ENCODE measurements at regions not wholly inside any gene's neighbourhood (a gene's known extent, or its start where the extent isn't known, plus 50 kb on each side); places are given as distances from the start of the nearest gene placed in this dataset.

DNA sequence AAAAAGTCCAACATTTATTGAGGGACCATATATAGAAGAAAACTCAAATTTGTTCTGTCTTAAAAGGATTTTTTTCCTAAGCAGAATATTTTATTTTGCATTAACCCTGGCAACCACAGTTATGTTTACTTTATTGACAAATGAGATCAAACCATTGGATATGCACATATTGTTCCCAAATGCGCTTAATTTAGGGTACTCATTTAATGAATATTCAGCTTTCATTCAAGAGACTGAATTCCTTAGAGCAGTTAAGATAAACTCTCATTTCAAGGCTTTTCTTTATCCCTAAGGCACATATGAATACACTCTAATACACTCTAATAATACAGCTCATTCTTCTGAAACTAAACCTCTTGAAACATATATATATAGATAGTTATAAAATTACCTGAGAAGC is 150.2 kb downstream of the HMHB1 start:
- Histone ChIP-seq H3K27ac (ENCODE audit: low read depth in 1 of 2, low read length in 2 of 2) (no peak overlapping the region), H4K20me1 (ENCODE audit: insufficient read depth, low read length) (no peaks in the 10 kb centered on the region), H3K9ac (ENCODE audit: insufficient read depth, low read length, poor library complexity, severe bottlenecking) (no peak overlapping the region), H3K79me2 (ENCODE audit: insufficient read depth, low read length) (no peaks in the 10 kb centered on the region), H3K36me3 (replicated peaks in 1 of 2; ENCODE audit: control insufficient read depth in 1 of 2, insufficient read depth in 2 of 2, low read length in 2 of 2) (no peaks in the 10 kb centered on the region), H3K27me3 (ENCODE audit: control insufficient read depth in 2 of 2, insufficient read depth in 2 of 2, low read length in 2 of 2) (no peaks in the 10 kb centered on the region), H2AFZ (ENCODE audit: insufficient read depth, low read depth, low read length, poor library complexity, severe bottlenecking) (no peak overlapping the region), H3K4me3 (replicated peaks in 1 of 3; ENCODE audit: low read depth in 2 of 3, low read length in 3 of 3) (no peak overlapping the region), H3K4me2 (replicated peaks; ENCODE audit: extremely low read depth, low read length, poor library complexity, severe bottlenecking) (no peak overlapping the region), H3K9me3 (replicated peaks in 1 of 2; ENCODE audit: control insufficient read depth in 1 of 2, insufficient read depth in 1 of 2, low read length in 2 of 2) (no peaks in the 10 kb centered on the region), H3K4me1 (ENCODE audit: control insufficient read depth in 1 of 2, insufficient read depth in 2 of 2, low read length in 2 of 2) (no peaks in the 10 kb centered on the region)
- intact Hi-C loops (cut with micrococcal nuclease) = no loop called here
- TF ChIP-seq, protein P1, sequence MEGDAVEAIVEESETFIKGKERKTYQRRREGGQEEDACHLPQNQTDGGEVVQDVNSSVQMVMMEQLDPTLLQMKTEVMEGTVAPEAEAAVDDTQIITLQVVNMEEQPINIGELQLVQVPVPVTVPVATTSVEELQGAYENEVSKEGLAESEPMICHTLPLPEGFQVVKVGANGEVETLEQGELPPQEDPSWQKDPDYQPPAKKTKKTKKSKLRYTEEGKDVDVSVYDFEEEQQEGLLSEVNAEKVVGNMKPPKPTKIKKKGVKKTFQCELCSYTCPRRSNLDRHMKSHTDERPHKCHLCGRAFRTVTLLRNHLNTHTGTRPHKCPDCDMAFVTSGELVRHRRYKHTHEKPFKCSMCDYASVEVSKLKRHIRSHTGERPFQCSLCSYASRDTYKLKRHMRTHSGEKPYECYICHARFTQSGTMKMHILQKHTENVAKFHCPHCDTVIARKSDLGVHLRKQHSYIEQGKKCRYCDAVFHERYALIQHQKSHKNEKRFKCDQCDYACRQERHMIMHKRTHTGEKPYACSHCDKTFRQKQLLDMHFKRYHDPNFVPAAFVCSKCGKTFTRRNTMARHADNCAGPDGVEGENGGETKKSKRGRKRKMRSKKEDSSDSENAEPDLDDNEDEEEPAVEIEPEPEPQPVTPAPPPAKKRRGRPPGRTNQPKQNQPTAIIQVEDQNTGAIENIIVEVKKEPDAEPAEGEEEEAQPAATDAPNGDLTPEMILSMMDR (IDR thresholded peaks at IDR 0.05) = no peak
- H3K36me3 Mint-ChIP-seq = no peaks in the 10 kb centered on the region
- H3K9me3 Mint-ChIP-seq = peaks cover 0 to 4% (median 0%) of the 10 kb centered on the region in 7 donors
- H3K4me3 Mint-ChIP-seq = no peak overlapping the region
- no peak for DNase-seq
- H3K27ac Mint-ChIP-seq = no peak overlapping the region
- WGBS (ENCODE audit: insufficient coverage) = no CpG with 5 or more reads among the region's 1 CpG
- H3K4me1 Mint-ChIP-seq = peaks cover 2% of the 10 kb centered on the region
- H3K27me3 Mint-ChIP-seq (ENCODE audit: low read depth in 3 of 3) = peaks cover 0 to 3% (median 2%) of the 10 kb centered on the region in 3 donors

DNA sequence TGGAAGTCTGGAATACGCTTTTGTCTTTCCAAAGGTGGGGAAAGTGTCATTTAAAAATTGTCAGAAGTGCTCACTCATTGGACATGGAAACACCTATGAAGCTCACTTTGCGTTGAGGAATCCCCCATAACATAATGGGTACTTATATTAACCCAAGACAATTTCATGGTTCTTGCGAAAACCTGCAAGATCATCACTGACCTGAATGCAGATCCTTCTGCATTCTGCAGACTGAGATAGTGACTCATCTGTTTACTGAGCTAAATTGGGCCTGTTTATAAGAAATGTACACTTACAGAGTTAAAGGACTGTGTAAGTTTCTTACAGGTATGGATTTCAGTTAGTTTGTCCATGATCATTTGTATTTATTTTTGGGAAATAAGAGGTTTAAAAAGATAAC is 153.0 kb downstream of the HMHB1 start:
- H3K79me2 ChIP-seq (ENCODE audit: insufficient read depth, low read length) = no peaks in the 10 kb centered on the region
- H3K27ac ChIP-seq (ENCODE audit: low read depth in 1 of 2, low read length in 2 of 2) = no peak overlapping the region
- no peak overlapping the region for H3K4me2 ChIP-seq (replicated peaks; ENCODE audit: extremely low read depth, low read length, poor library complexity, severe bottlenecking)
- peaks cover 0 to 4% (median 0%) of the 10 kb centered on the region in 7 donors for H3K9me3 Mint-ChIP-seq
- TF ChIP-seq, protein P1 (IDR thresholded peaks at IDR 0.05) = no peak
- H3K27me3 ChIP-seq (ENCODE audit: control insufficient read depth in 2 of 2, insufficient read depth in 2 of 2, low read length in 2 of 2) = no peaks in the 10 kb centered on the region
- H3K27ac Mint-ChIP-seq = no peak overlapping the region
- no peaks in the 10 kb centered on the region for H3K36me3 Mint-ChIP-seq
- no peaks in the 10 kb centered on the region for H3K4me1 ChIP-seq (ENCODE audit: control insufficient read depth in 1 of 2, insufficient read depth in 2 of 2, low read length in 2 of 2)
- H3K9me3 ChIP-seq (replicated peaks in 1 of 2; ENCODE audit: control insufficient read depth in 1 of 2, insufficient read depth in 1 of 2, low read length in 2 of 2) = no peaks in the 10 kb centered on the region
- H3K4me3 ChIP-seq (replicated peaks in 1 of 3; ENCODE audit: low read depth in 2 of 3, low read length in 3 of 3) = no peak overlapping the region
- intact Hi-C loops (cut with micrococcal nuclease) = no loop called here
- no peaks in the 10 kb centered on the region for H3K36me3 ChIP-seq (replicated peaks in 1 of 2; ENCODE audit: control insufficient read depth in 1 of 2, insufficient read depth in 2 of 2, low read length in 2 of 2)
- H3K27me3 Mint-ChIP-seq (ENCODE audit: low read depth in 3 of 3) = peaks cover 0 to 3% (median 2%) of the 10 kb centered on the region in 3 donors
- no peak overlapping the region for H3K4me3 Mint-ChIP-seq
- no peak overlapping the region for H3K9ac ChIP-seq (ENCODE audit: insufficient read depth, low read length, poor library complexity, severe bottlenecking)
- DNase-seq = no peak
- 100% methylated on average over 1 of the region's 3 CpGs for WGBS (ENCODE audit: insufficient coverage)
- no peak overlapping the region for H2AFZ ChIP-seq (ENCODE audit: insufficient read depth, low read depth, low read length, poor library complexity, severe bottlenecking)
- H4K20me1 ChIP-seq (ENCODE audit: insufficient read depth, low read length) = no peaks in the 10 kb centered on the region
- peaks cover 2% of the 10 kb centered on the region for H3K4me1 Mint-ChIP-seq
